TTC549 (cell line): ENCODE measurements at regions not wholly inside any gene's neighbourhood (a gene's known extent, or its start where the extent isn't known, plus 50 kb on each side); places are given as distances from the start of the nearest gene placed in this dataset.

Experiments used
- FAIRE-seq: peaks from 2 replicates; lab custom pipeline; 2012; peaks lifted over from hg19 to GRCh38; lab: Jason Lieb, UNC

DNA sequence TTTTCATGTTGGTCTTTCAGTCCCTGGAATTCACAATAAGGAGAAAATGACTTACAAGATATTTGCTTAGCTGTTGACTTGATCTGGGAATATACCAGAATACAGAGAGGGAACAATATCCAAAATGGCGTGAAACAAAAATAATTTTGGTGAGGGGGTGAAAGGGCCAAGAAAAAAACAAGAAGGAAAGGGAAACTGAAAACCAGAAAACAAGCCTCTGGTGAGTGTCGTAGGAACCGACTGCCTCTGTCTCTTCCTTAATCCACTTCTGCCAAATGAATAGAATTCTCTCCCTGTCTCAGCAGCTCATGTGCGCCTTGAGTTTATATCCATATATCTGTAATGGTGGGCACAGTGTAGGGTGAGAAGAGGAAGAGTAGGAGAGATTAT lies 367.6 kb downstream of the ETS1 start:
- FAIRE-seq, result no peak

DNA sequence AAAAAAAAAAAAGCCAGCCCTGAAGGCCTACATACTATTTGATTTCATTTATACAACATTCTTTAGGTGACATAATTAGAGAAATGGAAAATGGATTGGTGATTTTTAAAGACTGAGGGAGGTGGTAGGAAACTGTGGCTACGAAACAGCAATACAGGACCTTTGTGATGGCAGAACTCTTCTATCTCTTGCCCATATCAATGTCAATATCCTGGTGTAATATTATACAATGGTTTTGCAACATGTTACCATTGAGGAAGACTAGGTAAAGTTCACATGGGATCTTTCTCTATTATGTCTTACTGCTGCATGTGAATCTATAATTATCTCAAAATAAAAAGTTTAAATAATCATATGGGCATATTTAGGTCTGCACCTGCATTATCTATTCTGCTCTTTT lies 371.2 kb downstream of the ETS1 start:
- FAIRE-seq, result no peak

DNA sequence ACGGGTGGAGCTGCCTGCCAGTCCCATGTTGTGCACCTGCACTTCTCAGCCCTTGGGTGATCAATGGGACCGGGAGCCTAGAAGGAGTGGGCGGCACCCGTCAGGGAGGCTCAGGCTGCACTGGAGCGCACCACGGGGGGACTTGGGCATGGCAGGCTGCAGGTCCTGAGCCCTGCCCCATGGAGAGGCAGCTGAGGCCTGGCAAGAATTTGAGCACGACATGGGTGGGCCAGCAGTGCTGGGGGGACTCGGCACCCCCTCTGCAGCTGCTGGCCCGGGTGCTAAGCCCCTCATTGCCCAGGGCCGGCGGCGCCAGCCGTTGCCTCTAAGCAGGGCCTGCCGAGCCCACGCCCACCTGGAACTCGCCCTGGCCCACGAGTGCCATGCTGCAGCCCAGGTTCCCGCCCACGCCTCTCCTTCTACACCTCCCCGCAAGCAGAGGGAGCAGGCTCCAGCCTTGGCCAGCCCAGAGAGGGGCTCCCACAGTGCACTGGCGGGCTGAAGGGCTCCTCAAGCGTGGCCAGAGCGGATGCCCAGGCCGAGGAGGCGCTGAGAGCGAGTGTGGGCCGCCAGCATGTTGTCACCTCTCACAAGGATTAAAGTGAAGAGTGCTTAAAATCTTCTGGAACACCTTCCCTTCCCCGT lies 372.0 kb downstream of the ETS1 start:
- FAIRE-seq, result no peak

DNA sequence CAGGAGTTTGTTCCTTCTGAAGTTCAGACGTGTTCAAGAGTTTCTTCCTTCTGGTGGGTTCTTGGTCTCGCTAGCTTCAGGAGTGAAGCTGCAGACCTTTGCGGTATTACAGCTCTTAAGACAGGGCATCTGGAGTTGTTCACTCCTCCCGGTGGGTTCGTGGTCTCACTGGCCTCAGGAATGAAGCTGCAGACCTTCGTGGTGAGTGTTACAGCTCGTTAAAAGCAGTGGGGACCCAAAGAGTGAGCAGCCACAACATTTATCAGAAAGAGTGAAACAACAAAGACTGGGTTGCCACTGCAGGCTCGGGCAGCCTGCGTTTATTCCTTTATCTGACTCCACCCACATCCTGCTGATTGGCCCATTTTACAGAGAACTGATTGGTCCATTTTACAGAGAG lies 373.1 kb downstream of the ETS1 start:
- no peak for FAIRE-seq

DNA sequence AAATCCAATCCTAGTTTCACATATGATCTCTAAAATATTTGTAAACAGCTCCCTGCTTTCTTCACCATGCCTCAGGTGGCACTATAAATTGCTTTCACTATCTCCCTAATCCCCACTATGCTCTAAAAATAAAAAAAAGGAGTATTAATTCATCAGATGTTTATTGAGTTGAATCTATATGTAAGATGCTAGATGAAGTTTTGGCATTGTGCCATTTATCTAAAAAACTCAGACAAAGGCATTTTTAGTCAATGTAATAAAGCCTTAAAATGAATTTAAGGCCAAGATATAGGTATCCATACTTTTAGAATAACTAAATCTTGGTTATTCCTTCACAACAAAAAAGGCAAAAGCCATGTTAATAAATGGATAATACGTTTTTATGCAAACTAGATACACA lies 373.9 kb downstream of the ETS1 start:
- FAIRE-seq, result no peak

DNA sequence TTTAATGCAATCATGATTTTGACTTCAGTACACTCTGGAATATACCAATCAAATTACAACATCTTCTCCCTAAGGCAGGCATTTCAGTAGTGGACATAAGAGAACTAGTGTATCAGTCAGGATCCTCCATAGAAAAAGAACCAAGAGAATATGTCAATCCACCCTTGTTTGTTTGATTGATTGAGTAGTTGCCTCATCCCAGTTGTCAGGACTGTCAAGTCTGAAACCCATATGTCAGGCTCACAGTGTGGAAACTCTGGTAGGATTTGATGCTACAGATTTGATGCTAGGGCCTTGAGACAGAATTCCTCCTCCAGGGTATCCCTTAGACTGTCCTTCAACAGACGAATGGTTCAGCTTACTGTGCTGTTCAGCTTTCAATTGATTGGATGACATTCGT lies 375.0 kb downstream of the ETS1 start:
- FAIRE-seq, result no peak

DNA sequence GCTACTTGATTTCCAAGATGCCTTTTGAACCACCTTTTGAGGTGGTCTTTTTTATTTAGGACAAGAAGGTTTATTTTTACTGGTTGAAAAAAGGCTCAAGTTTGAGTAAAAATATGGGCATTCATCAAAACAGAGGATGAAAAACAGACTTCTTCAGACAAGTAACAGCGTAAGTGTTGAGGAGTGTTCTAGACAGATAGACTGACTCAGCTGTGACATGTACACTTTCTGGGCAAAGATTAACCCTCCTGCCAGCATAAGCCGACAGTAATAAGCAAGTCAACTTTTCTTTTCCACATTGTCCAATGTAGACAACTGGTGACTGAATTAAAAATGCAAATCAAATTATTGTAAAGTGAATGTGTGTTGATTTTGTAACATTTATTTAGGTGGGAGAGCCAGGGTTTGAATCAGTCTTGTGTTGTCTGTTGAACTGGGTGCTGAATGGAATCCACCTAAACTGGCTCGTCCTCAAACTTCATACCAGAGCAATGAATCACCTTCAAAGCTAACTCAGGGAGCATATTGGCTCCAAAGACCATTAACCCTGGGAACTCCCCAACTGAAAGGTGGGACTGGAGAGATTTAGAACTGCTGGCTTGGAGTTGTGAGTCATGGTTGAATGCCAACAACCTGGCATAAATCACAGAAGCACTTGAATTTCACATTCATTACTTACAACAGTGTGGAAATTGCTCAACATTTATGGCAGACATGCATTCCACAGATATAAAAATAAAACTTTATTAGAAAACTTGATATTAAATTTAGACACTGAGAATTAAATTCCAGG lies 377.0 kb downstream of the ETS1 start:
- no peak for FAIRE-seq

DNA sequence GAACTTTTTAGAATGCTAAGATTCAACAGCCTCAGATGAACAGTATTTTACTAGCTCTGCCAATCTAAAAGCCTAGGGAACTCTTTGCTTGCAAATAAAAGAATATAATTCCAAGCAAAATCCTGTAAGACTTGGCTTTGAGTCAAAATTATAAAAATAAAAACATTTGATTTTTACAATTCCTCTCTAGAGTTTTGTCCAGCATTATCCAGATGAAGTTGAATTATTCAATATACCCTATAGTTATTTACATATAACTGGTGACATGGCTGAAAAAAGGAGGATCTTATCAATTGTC lies 378.3 kb downstream of the ETS1 start:
- FAIRE-seq, result no peak

DNA sequence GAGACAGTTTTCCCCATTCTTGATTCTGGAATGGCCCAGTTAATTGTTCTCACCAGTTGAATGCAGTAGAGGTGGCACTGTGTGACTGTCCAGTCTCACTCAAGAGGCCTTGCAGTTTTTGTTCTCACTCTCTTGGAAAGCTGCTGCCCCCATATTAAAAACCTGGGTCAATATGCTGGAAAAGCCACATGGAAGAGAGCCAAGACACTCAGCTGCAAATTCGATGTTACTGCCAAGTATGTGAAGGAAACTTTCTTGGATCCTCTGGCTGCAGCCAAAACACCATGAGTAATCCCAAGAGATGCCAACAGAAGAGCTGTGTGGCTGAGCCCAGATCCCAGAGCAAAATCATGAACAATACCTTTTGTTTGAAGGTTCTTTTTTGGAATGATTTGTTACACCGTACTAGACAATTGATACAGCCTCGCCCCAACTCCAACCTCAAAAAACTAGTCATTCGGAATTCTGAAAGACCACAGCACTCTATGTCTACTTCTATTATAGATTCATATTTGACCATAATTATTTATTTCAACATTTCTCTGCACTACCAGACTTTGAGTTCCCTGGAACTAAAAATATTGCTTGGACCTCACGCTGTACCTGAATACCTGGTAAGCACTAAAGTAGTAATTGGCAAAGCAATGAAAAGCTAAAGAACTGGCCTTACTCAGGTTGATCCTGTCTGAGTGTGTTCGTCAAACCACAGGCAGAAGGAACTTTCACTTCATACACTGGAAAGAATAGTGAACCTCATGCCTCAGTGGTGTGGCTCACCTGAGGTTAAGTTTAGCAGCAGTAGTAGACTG lies 378.8 kb downstream of the ETS1 start:
- FAIRE-seq, result no peak

DNA sequence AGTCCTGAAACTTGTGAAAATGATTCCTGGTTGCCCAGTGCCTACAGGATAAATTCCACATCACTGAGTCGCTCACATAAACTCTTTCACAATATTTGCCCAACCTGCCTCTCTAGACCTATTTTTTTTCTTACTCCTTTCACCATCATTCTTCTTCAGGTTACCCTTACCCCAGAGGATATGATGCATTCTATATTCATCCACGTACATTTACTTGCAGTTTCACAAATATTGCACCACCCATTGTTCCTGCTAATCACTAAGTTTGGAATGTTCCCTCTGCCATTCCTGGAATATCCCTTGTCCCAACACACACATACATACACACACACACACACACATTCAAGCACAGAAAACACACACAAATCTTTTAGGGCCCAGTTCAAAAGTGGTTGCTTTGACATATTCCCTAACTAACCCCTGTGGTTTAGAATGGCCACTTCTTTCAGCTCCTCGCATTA lies 379.5 kb downstream of the ETS1 start:
- no peak for FAIRE-seq

DNA sequence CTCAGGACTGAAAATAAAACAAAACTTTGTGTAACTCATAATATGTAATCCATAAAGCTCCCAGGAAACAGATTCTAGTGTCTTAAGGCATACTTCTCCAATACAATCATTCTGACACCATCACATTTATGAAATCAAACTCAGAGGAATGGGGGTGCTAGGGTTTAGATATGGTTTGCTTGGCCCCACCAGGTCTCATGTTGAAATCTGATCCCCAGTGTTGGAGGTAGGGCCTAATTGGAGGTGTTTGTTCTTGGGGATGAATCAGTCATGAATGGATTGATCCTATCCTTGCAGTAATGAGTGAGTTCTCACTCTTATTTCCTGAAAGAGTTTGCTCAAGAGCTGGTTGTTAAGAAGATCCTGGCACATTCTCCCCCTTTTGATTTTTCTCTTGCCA lies 380.9 kb downstream of the ETS1 start:
- FAIRE-seq, result no peak

DNA sequence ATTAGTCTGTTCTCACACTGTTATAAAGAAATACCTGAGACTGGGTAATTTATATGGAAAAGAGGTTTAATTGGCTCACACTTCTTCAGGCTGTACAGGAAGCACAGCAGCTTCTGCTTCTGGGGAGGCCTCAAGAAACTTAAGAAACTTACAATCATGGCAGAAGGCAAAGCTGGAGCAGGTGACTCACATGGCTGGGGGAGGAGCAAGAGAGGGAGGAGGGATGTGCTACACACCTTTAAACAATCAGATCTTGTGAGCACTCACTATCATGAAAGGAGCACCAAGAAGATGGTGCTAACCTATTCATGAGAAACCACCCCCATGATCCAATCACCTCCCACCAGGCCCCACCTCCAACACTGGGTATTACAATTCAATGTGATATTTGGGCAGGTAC lies 381.6 kb downstream of the ETS1 start:
- no peak for FAIRE-seq

DNA sequence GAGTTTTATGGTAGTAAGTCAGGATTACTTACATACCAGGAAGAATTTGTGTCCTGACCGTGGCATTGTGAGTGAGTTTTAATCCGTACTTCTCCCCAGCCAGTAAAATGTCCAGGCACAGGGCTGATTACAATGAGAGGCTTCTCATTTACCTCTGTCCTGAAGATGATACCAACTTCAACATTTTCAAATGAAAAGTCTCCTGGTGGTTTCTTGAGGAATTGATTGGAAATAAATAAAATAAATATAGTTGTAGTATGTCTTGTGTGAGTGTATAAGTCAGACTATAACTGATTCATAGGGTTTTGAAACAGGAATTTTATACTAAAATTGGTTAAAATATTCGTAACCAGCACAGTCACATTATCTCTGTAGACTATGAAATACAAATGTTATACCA lies 382.5 kb downstream of the ETS1 start:
- no peak for FAIRE-seq

DNA sequence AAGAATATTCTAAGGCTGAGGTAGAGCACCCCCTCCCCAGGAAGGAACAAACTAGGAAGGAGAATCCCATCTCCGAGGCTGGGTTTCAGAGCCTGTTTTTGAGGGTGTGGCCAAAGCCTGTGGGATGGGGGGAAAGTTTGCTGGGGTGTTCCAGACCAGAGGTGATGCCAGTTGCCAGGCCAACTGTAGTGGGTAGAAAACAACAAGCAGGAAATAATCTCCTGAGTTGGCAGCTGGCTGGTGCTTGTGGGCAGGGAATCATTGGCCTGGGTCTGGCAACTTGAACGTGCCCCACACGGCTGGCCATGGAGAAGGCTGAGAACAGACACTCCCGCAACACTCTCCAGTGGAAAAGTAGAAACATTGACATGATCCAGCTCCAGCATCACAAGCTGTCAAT lies 385.6 kb downstream of the ETS1 start:
- no peak for FAIRE-seq

DNA sequence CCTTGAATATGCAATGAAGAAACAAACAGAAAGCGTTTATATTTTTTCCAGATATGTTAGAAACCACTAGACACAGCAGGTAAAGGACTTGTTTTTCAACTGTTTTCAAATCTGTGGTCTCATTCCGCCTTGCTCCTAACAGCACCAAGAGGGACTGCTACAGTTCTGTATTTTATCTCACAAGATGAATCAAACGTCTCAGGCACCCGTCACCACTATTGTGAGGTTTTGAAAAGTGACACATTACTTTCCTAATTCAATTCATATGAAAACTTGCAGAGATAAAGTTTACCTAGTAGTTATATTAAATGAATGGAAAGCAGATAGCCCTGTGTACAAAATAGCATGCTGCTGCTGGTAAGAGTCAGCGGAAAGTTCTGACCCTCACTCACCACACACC lies 386.3 kb downstream of the ETS1 start:
- no peak for FAIRE-seq

DNA sequence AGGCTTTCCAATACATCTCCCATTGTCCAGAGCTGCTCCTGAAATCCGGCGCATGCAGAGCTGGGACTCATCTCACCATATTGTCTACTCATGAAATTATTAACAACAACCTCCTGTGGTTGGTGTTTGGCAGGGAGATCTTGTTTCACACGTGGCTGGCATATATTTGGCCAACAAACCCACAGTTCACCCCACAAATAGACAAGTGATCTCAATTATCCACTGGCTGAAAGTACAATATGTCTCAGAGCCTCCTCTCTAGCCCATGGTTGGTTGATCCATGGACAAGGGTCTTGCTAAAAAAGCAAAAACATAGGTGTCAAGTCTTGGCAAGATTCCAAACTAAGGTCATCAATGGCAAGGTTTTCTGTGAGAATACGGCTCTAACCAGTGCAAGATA lies 386.9 kb downstream of the ETS1 start:
- FAIRE-seq, result no peak

DNA sequence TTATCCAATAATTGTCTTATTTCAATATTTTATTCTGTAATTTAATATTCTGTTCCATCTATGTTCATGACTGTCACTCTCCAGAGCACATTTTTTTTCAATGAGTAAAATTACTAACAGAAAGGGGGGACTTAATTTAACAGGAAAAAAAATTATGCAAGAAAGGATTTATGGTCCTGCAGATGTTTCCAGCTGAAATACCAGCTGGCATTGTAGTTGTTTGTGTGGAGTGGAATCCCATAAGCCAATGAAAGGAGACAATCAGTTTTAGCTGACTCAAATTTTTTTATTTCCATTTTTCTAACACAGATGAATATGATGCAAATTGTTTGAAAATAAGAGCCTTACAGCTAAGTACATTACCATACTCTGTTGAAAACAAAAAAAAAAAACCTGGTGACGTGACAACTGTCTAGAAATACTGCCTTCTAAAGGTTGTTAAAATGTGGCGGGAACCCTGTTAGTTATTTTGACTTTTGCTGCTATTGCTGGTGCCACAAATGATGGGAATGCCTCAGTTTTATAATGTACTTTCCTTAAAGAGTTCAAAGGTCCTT lies 389.1 kb downstream of the ETS1 start:
- FAIRE-seq, result no peak

DNA sequence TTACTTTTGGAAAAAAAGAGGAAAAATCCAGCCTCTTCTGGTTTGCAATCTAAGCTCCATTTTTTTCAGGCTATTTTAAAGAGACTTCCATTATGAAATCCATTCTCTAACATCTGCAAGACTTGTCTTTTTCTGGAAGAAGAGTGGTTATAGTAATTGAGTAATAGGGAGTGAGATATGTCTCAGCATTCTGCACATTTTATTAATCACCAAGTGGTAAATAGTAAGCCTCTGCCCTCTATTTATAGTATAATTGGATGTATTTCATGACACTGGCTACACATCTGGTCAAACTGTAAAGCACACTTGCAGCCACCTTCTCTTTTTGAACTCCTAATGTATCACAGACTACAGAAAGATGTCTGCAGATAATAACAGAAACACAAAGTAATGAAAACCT lies 391.1 kb downstream of the ETS1 start:
- no peak for FAIRE-seq

DNA sequence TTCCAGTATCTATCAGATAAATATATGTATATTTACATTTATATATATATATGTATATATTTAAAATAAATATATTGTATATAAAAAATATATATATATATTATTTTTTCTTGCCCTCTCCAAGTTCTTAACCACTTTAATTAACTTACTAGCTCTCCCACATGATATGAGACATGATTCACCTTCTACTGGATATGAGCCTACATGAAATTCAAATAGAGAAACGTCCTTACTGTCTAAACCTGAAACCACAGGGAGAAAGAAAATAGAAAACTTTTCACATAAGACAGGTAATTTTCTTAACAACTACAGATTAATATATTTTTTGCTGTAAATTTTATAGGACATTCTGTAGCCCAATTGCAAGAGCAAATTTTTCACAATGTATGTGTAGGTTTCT lies 391.6 kb downstream of the ETS1 start:
- no peak for FAIRE-seq

DNA sequence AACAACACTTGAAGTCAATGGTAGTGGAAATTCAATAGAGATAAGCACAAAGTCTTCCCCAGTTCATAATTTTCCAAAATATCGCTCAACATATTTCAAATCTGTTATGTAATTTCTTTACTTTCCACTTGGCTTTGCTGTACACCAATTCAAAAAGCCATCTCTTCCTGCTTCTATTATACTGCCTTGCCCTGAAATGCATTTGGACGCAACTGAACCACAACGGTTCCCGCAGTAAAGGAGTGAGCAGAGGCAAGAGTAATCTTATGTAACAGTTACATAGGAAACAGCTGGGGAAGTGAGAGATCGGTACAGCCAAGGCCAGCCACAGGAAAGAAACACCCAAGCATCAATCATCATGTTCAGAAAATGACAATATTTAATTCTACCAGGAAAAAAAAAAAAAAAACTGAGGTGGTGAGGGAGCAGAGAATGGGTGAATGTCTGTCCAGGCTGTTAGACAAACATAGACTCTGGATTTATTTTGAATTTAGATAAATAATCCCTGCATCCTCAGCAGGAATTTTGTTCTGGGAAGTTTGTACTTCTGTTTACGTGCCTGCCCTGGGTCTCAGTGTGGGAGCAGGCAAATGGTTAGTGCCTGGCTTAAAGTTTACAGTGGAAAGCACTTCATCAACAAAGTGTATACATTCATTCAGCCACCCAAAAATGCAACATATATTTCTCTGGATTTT lies 392.2 kb downstream of the ETS1 start:
- FAIRE-seq, result no peak

DNA sequence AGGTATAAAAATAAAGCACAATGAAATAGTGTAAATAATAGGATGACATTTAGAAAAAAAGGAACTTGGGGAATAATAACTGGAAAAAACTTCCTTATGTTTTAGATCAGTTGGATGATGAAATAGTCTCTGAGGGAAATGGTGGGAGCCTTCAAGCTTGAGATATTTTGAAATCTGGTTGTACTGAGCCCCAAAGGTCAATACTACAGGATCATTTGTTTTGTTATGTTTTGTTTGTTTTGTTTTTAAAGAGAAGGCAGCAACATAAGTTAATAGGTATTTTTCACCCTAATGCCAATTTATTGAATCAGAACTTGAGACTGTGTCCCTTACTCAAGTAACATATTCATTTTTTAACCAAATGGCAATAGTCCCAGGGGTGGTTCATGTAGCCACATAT lies 393.1 kb downstream of the ETS1 start:
- FAIRE-seq, result no peak

DNA sequence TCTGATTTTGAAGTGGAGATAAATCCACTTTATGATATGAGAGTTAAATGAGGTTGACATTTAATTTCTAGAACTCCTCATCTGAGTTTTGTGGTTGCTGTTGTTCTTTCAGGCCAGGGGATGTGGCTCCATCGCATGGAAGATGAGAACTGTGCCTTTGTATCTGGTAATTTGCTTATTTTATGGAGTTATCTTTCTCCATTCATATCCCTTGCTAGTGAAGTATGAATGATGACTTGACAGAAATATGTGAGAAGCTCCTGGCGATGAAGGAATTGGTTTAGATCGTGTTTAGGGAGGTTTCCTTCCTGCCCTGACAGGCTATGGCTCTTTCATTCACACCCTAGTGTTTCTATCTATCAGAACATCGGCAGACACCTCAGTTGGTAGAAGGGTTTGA lies 393.7 kb downstream of the ETS1 start:
- FAIRE-seq, result no peak

DNA sequence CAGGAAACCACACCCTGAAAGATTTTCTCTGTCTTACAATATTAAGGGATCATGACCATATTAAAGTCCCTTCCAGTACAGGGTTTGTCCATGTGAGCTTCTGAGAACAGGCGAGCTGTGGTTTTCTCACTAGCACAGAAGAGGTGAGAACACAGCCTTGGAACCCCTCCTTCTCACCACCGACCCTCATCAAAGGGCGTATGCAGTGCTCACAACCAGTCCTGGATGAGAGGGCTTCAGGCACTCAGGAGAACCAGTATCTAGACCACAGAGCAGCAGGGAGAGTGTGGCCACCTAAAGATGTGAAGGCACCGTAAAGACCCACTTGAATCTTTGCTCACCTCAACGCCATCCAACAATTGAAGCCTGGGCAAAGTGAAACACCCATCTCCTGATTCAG lies 397.0 kb downstream of the ETS1 start:
- no peak for FAIRE-seq
